Neural cell (in vitro differentiated cells): ENCODE measurements at regions not wholly inside any gene's neighbourhood (a gene's known extent, or its start where the extent isn't known, plus 50 kb on each side); places are given as distances from the start of the nearest gene placed in this dataset.

ENCODE experiments used
- CTCF ChIP-seq: fragments of 450-650 bp; IDR thresholded peaks from 2 replicates; pipeline ENCODE4 v1.5.1; 2014; ENCODE audit warnings: antibody characterized with exemption, mild to moderate bottlenecking, moderate library complexity; ENCODE audit not compliant: poor library complexity, severe bottlenecking
- EP300 ChIP-seq: fragments of 450-650 bp; conservative IDR thresholded peaks from 2 replicates; pipeline ENCODE4 v1.6.1; 2014; ENCODE audit warnings: antibody characterized with exemption, mild to moderate bottlenecking, moderate library complexity; ENCODE audit not compliant: poor library complexity, severe bottlenecking
- EZH2 ChIP-seq: fragments of 200-600, 300-800 bp; shearing (Covaris generic), sonication (generic); IDR thresholded peaks from 2 replicates; pipeline ENCODE4 v1.6.1; 2014; ENCODE audit warnings: antibody characterized with exemption, low read length, borderline replicate concordance, mild to moderate bottlenecking; ENCODE audit not compliant: insufficient read depth, poor library complexity, severe bottlenecking
- MXI1 ChIP-seq: fragments of 450-650 bp; conservative IDR thresholded peaks from 2 replicates; pipeline ENCODE4 v1.6.1; 2014; ENCODE audit warnings: antibody characterized with exemption, mild to moderate bottlenecking; ENCODE audit not compliant: poor library complexity, severe bottlenecking
- POLR2AphosphoS5 ChIP-seq: IDR thresholded peaks from 2 replicates; pipeline ENCODE4 v1.6.1; 2012
- SMC3 ChIP-seq: fragments of 450-650 bp; conservative IDR thresholded peaks from 2 replicates; pipeline ENCODE4 v1.6.1; 2014; ENCODE audit warnings: antibody characterized with exemption, mild to moderate bottlenecking, moderate library complexity; ENCODE audit not compliant: poor library complexity

- TF ChIP-seq EP300: no peak
- TF ChIP-seq MXI1: no peak
- TF ChIP-seq CTCF: no peak
- TF ChIP-seq POLR2AphosphoS5: no peak
- no peak for TF ChIP-seq SMC3
- no peak for TF ChIP-seq EZH2
These were observed 1249.4 kb upstream of the DIAPH2 start for GRCh38 chrX:95435198-95435597.
